ENCODE measurements at regions not wholly inside any gene's neighbourhood (a gene's known extent, or its start where the extent isn't known, plus 50 kb on each side); places are given as distances from the start of the nearest gene placed in this dataset.
"Not testable (repeated sequence)": the region's sequence is repeated elsewhere in the genome, so short reads cannot be mapped to it uniquely, and the experiment has no call there.

DNA sequence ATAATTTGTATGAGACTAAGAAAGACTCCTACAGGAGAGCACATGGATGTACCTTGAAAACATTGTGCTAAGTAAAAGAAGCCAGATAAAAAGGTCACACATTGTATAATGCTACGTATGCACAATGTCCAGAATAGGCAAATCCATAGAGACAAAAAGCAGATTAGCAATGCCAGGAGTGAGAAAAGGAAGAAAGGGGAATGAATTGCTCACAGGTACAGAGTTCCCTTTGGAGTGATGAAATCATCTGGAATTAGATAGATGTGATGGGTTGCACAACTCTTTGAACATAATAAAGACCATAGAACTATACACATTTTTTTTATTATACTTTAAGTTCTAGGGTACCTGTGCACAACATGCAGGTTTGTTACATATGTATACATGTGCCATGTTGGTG lies 1218.9 kb upstream of the TMEM132C start:
- Histone ChIP-seq H3K36me3 (replicated peaks in 1 of 2) (no peaks in the 10 kb centered on the region), H3K4me3 (no peak overlapping the region), H3K9me3 (replicated peaks in 1 of 3) (no peaks in the 10 kb centered on the region), H3K27ac (no peak overlapping the region), H3K27me3 (no peaks in the 10 kb centered on the region), H3K4me1 (replicated peaks in 1 of 2) (no peaks in the 10 kb centered on the region)
- intact Hi-C loops (cut with DNase I) = no loop called here
- no peak for DNase-seq
- TF ChIP-seq, protein P1, sequence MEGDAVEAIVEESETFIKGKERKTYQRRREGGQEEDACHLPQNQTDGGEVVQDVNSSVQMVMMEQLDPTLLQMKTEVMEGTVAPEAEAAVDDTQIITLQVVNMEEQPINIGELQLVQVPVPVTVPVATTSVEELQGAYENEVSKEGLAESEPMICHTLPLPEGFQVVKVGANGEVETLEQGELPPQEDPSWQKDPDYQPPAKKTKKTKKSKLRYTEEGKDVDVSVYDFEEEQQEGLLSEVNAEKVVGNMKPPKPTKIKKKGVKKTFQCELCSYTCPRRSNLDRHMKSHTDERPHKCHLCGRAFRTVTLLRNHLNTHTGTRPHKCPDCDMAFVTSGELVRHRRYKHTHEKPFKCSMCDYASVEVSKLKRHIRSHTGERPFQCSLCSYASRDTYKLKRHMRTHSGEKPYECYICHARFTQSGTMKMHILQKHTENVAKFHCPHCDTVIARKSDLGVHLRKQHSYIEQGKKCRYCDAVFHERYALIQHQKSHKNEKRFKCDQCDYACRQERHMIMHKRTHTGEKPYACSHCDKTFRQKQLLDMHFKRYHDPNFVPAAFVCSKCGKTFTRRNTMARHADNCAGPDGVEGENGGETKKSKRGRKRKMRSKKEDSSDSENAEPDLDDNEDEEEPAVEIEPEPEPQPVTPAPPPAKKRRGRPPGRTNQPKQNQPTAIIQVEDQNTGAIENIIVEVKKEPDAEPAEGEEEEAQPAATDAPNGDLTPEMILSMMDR (IDR thresholded peaks at IDR 0.05) = no peak
- no peak for TF ChIP-seq POLR2A (IDR thresholded peaks at IDR 0.05)
- WGBS, 4 donors = 72 to 87% (median 83%) methylated on average over 1 of the region's 1 CpG

DNA sequence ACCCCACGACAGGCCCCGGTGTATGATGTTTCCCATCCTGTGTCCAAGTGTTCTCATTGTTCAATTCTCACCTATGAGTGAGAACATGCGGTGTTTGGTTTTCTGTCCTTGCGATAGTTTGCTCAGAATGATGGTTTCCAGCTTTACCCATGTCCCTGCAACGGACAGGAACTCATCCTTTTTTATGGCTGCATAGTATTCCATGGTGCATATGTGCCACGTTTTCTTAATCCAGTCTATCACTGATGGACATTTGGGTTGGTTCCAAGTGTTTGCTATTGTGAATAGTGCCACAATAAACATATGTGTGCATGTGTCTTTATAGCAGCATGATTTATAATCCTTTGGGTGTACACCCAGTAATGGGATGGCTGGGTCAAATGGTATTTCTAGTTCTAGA lies 1218.4 kb upstream of the TMEM132C start:
- H3K27ac ChIP-seq; DNase-seq; H3K9me3 ChIP-seq (replicated peaks in 1 of 3); H3K4me3 ChIP-seq; H3K27me3 ChIP-seq; H3K4me1 ChIP-seq (replicated peaks in 1 of 2); intact Hi-C loops (cut with DNase I); H3K36me3 ChIP-seq (replicated peaks in 1 of 2): not testable (repeated sequence)
- WGBS, 4 donors = 87 to 92% (median 90%) methylated on average over 4 to 6 of the region's 6 CpGs

DNA sequence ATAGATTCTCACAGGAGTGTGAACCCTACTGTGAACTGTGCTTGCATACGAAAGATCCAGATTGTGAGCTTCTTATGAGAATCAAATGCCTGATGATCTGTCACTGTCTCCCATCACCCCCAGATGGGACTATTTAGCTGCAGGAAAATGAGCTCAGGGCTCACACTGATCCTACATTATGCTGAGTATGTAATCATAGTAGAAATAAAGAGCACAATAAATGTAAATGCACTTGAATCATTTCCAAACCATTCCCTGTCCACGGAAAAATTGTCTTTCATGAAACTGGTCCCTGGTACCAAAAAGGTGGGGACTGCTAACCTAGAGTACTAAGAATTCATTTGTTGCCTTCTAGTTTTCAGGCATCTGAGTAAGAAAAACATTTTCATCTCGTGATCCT lies 1215.8 kb upstream of the TMEM132C start:
- TF ChIP-seq, protein P1 (IDR thresholded peaks at IDR 0.05) = no peak
- no peak for TF ChIP-seq POLR2A (IDR thresholded peaks at IDR 0.05)
- no peak for DNase-seq
- Histone ChIP-seq H3K27me3 (no peaks in the 10 kb centered on the region), H3K9me3 (replicated peaks in 1 of 3) (no peaks in the 10 kb centered on the region), H3K27ac (no peak overlapping the region), H3K4me1 (replicated peaks in 1 of 2) (no peaks in the 10 kb centered on the region), H3K36me3 (replicated peaks in 1 of 2) (no peaks in the 10 kb centered on the region), H3K4me3 (no peak overlapping the region)
- intact Hi-C loops (cut with DNase I) = no loop called here
- WGBS, 4 donors = 76 to 89% (median 84%) methylated on average over 2 to 3 of the region's 3 CpGs

DNA sequence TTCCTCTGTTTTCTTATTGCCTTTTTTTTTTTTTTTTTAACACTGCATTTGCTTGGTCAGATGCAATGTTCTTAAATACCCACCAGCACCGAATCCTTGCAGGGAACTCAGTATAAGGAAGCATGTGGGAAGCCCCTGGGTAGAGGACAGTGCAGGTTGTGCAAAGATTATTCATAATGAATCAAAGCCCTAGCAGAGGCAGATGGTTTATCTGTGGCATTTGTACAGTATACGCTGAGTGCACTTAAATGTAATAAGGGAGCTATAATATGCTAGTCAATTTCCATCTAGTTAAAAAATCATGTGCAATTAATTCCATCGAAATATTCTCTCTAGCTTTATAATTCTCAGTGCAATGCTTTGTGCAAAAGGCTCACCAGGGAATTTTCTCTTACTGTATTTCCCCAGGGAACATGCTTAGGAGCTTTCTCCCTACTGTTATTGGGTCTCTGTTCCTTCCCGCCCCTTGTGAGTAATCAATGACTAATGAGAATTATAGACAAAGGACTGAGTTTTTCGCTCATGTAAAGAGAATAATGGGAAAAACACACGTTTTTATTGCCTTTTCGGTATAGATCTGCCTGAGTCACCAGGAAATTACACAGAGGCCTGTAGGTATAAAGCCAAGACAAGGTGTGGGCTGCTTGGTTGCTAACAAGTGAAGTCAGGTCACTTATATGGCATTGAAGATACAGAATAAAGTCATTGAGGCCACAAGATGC lies 1214.3 kb upstream of the TMEM132C start:
- DNase-seq = no peak
- Histone ChIP-seq H3K27ac (no peak overlapping the region), H3K4me1 (replicated peaks in 1 of 2) (no peaks in the 10 kb centered on the region), H3K36me3 (replicated peaks in 1 of 2) (no peaks in the 10 kb centered on the region), H3K4me3 (no peak overlapping the region), H3K27me3 (no peaks in the 10 kb centered on the region), H3K9me3 (replicated peaks in 1 of 3) (no peaks in the 10 kb centered on the region)
- intact Hi-C loops (cut with DNase I) = no loop called here
- TF ChIP-seq POLR2A (IDR thresholded peaks at IDR 0.05) = no peak
- TF ChIP-seq, protein P1 (IDR thresholded peaks at IDR 0.05) = no peak
- WGBS, 4 donors = 76 to 83% (median 80%) methylated on average over 7 of the region's 7 CpGs

DNA sequence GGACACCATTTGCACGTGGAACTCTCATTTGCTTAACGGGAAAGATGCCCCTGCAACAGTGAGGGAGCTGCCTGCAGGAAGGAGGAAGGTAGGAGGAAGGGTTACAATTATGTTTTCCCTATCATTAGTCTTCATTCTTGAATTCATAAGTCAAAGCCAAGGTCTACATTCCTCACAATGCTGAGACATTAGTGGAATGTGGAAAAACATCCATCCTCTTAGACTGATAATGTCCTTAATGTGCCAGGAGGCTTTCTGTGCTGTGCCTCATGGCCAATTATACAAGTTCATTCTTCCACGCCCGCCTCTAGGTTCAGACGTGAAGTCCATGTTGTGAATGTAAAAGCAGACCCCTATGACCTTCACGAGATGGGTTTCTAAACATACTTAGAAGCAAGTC lies 1212.4 kb upstream of the TMEM132C start:
- H3K4me1 ChIP-seq (replicated peaks in 1 of 2) = no peaks in the 10 kb centered on the region
- H3K36me3 ChIP-seq (replicated peaks in 1 of 2) = no peaks in the 10 kb centered on the region
- no peaks in the 10 kb centered on the region for H3K27me3 ChIP-seq
- intact Hi-C loops (cut with DNase I) = no loop called here
- no peak for TF ChIP-seq POLR2A (IDR thresholded peaks at IDR 0.05)
- TF ChIP-seq, protein P1 (IDR thresholded peaks at IDR 0.05) = no peak
- no peak overlapping the region for H3K4me3 ChIP-seq
- H3K27ac ChIP-seq = no peak overlapping the region
- no peak for DNase-seq
- no peaks in the 10 kb centered on the region for H3K9me3 ChIP-seq (replicated peaks in 1 of 3)
- WGBS, 4 donors = 59 to 62% (median 60%) methylated on average over 6 of the region's 6 CpGs

Measured in adrenal gland (tissue), 9 donors.